ENCODE measurements at regions not wholly inside any gene's neighbourhood (a gene's known extent, or its start where the extent isn't known, plus 50 kb on each side); places are given as distances from the start of the nearest gene placed in this dataset.

DNA sequence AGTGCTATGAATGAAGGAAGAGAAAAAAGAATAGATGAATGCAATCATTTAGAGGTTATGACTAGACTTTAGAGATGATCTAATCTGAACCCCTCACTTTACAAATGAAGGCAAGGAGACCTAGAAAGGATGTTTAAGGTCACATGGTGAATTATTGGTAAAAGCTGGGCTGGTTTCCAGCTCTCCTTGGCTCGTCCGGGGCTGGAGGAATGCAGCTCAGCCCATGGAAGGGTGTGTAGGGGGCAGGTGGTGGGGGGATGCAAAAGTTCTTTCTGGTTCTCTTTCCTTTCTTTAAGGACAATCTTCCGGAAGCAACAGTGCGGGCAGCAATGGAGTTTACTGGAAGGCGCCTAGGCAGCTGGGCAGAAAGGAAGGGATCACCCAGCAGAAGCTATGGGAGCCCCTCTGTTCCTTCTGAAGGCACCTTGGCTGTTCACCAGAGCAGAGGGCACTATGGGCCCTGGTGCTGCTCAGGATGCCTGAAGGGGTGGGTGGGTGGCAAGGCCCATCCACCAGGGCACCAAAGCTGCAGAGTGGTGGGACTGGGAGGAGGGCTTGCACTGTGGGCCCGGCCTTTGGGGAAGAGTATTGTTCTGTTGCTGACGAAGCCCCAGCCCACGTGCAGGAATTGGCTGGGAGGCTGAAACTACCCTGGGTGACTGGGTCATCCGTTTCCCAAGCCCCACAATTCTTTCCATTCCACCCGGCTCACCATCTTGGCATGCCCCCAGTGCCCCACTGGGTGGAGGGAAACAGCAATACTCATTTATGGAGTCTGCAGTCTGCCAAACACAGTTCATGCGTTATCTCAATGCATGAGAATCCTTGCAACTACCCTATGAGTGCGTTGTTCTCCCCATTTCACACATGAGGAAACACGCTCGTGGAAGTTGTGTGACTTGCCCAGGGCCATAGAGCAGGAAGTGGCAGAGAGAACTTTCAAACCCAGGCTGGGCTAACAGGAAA lies 78.2 kb downstream of the IRF2BPL start:
- DNase-seq (ENCODE audit: low read depth in 2 of 3, low spot score in 2 of 3) = no peak

DNA sequence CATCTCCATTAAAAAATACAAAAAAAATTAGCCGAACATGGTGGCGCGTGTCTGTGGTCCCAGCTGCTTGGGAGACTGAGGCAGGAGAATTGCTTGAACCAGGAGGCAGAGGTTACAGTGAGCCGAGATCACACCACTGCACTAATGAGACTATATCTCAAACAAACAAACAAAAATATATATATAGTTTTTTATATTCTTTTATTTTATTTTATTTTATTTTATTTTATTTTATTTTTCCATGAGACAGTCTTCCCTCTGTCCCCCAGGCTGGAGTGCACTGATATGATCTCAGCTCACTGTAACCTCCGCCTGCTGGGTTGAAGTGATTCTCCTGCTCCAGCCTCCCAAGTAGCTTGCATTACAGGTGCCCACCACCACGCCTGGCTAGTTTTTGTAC lies 79.5 kb downstream of the IRF2BPL start:
- DNase-seq (ENCODE audit: low read depth in 2 of 3, low spot score in 2 of 3) = no peak

- DNase-seq (ENCODE audit: low read depth in 2 of 3, low spot score in 2 of 3) = no peak
Measured at GRCh38 chr14:76948213-76948947, 80.1 kb downstream of the IRF2BPL start.

DNA sequence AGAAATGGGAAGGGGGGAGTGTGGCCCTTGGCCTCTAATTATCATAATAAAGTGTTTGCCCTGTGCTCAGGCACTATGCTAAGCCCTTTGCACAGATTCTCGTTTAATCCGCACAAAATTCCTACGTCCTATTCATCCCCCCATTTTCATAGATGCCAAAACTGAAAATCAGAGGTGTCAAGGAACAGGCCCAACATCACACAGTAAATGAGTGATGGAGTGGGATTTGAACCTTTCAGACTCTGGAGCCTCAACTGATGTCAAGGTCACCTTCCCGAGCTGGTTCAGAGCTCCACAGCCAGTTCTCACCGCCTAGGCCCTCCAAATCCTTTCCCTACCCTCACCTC lies 80.7 kb downstream of the IRF2BPL start:
- DNase-seq (ENCODE audit: low read depth in 2 of 3, low spot score in 2 of 3) = no peak

DNA sequence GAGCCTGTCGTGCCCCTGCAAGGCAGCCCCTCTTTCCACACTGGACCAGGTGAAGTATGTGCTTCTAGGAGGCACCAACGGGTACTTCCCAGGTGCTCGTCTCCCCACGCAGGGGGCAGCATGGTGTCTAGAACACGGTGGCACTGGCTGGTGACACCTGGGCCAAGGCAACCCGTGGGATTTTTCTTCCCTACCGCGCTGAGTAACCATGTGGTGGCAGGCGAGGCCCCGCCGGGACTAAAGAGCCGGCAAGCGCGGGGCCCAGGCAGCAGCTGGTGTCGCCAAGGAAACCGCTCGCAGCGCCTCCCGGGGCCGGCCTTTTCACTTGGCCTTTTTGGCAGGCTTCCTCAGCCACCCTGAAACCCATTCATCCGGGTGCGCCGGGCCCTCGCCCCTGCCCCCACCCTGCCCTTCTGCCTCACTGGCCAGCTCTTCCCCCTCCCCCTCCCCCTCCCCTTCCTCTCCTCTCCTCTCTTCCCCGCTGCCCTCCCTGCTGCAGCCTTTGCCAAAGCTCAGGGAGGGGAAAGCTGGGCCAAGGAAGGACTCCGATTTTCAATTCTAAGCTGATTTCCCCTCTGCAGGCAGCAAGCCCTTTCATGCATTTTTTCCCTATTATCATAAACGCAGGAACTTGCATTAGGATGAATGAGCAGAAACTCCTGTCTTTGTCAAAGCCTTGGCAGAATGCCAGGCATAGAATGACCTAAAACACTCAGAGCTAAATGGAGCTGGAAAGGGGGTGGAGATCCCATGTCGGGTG lies 81.2 kb downstream of the IRF2BPL start:
- DNase-seq (ENCODE audit: low read depth in 2 of 3, low spot score in 2 of 3) = peak in 2 of 3 donors; percentile 86 to 87

DNA sequence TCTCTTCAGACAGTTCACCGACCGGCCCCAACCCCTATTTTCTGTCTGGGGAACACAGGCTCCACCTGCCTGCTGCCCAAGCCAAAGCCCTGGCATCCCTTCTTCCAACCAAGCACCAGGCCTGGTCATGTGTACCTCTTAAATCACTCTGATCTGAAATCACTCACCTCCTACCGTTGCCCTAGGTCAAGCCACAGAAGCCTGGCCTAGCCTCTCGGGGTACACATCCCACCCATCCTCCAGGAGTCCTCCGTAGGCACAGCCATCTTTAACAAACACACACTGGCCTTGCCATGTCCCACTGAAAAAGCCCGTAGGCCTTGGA lies 81.8 kb downstream of the IRF2BPL start:
- no peak for DNase-seq (ENCODE audit: low read depth in 2 of 3, low spot score in 2 of 3)

DNA sequence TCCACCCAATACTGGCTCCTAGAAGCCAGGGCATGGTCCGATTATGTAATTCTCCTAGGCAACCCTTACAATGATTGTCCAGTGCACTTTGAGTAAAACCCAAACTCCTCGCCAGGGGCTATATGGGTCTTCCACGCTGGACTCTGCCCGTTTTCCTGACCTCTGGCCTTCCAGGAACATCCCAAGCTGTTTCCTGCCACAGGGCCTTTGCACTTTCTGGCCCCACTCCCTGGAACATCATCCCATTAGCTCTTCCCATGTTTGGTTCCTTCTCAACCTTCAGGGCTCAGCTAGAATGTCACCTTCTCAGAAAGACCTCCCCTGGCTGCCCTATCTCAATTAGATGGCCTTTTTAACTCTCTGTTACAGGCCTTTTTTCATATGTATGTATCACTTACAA lies 85.4 kb downstream of the IRF2BPL start:
- DNase-seq (ENCODE audit: low read depth in 2 of 3, low spot score in 2 of 3) = no peak

DNA sequence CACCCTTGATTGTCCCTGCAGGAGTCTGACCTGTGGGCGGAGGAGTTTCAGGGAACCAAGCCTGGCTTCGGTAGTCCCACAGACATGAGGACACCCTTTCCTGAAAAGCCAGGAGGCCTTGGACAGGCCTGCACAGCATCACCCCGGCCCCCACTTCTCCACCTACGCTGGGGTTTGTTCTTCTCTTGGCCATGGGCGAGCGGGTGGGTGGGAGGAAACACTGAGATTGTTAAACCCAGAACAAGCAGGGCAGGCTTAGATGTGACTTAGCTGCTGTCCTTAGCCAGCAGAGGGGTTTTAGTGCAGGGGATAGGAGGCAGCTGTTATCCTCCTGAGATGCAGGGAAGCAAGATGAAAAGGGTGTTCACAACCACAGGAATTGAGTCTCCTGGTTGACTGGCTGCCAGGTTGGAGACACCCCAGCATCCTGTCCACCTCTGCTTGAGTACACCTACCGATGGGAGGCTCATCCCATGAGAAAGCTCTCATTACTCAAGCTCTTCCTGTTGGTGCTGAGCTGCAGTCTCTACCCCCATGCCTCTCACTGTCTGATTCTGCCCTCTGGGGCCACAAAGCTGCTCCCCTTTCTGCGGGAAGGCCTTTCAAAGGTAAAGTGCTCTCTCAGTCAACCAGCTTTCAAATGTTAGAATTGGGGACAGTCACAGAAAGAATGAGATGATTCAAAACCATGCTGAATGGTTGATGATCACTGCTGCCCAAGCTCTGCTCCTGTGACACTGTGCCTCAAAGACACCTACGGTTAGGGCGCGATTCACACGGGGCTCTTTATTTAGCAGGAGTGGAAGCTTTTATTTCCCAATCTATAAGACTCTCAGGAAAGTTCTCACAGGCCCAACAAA lies 86.3 kb downstream of the IRF2BPL start:
- no peak for DNase-seq (ENCODE audit: low read depth in 2 of 3, low spot score in 2 of 3)

DNA sequence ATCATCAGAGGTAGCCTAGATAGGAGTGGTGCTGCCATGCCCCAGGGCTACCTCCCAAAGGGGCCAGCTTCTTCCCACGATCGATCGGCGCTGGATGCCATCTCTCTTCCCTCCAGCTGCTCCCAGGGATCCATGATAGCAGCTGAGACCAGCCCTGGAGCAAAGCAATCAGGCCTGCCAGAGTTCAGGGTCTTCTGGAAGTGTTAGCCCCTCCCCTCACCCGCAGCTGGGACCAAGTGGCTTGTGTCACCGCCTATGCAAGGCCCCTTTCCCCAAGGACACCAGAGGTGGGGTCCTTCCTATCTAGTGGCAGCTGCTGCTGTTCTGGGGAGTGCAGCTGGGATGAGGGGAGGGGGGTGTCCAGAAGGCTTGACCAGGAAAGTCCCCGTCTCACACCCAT lies 87.0 kb downstream of the IRF2BPL start:
- no peak for DNase-seq (ENCODE audit: low read depth in 2 of 3, low spot score in 2 of 3)

DNA sequence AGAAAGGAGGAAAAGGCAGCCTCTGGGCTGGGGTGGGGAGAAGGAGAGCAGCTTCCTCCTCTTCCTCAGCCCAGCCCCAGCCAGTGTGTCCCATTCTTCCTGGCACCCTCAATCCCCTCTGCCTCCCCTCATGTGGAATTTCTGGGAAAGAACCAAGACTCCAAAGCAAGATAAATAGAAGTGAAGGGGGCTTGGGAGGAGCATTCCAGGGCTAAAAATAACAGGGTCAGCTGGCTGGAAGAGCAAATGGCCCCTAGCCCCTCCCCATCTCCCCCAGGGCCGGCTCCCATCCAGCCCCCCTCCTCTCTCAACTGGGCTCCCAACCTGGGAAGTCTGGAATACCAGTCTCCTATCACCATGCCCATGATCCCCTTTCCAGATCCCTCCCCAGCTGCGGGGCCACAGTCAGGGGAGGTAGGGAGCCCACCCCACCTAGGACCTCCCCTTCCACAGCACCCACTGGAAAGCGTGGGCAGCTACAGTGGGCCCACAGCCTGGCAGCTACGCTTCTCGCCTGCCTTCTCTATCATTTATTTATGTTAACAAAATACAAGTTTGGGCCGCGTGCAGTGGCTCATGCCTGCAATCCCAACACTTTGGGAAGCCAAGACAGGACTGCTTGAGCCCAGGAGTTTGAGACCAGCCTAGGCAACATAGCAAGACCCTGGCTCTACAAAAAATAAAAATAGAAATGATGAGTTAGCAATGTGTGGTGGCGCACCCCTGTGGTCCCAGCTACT lies 88.3 kb downstream of the IRF2BPL start:
- no peak for DNase-seq (ENCODE audit: low read depth in 2 of 3, low spot score in 2 of 3)

GRCh38 chr14:76939015-76939742 lies 89.3 kb downstream of the IRF2BPL start:
- no peak for DNase-seq (ENCODE audit: low read depth in 2 of 3, low spot score in 2 of 3)

DNA sequence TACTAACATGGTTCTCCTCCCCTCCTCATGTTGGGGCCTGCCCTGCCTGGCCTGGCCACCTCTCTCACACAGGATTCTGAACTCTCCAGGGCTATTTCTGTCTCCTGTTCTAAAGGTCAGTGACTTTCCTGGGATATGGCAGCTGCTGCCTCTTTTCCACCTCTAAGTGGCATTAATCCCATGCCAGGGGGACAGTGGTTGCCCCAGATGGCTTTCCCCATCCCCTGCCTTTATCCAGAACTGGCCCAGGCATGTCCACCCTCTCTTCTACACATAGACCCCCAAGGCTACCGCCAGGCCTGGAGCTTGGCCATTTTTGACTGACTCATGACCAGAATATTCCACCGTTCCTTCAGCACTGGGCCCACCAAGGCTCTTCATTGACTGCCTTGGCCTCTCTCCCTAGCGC lies 90.4 kb downstream of the IRF2BPL start:
- DNase-seq (ENCODE audit: low read depth in 2 of 3, low spot score in 2 of 3) = no peak

DNA sequence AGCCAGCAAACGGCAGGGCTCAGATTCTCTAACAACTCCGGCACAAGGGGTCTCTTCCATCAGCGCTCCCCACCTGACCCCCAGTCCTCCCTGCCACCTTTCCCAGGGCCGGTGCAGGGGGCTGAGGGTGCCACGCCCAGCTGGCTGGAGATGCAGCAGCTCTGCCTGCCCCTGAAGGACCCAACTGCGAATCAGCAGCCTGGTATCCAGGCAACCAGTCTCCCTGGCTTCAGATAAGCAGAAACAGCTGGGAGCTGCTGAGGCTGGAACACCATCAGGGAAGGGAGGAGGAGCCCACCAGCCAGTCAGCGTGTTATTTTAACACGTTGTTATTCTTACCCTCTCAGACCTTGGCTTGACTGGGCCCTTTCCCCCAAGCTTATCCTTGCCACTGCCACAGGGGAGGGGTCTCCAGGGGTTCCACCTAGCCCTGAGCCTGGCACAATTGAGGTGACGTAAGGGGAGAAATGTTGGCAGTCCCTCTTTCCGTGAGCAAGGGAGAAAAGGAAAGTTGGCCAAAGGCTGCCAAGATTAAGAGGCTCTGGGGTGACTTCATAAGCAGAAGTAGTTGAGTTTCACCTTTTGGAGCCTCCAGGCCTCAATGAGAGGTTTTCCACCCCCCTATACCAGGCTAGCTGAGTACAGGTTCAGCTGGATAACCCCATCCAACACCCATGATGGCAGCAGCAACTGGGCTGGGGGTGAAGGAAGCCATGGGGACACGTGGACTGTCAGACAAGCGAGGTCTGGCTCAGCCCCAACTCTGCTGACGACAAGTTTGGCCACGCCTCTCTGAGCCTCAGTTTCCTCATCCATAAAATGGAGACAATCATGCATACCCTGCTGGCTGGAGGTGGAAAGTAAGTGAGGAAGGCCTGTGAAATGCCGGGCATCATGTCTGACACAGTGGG lies 91.1 kb downstream of the IRF2BPL start:
- DNase-seq (ENCODE audit: low read depth in 2 of 3, low spot score in 2 of 3) = no peak

- DNase-seq (ENCODE audit: low read depth in 2 of 3, low spot score in 2 of 3) = no peak
Measured at GRCh38 chr14:76936483-76936882, 92.0 kb downstream of the IRF2BPL start.

- DNase-seq (ENCODE audit: low read depth in 2 of 3, low spot score in 2 of 3) = no peak
Measured at GRCh38 chr14:76933515-76933914, 95.0 kb downstream of the IRF2BPL start.

DNA sequence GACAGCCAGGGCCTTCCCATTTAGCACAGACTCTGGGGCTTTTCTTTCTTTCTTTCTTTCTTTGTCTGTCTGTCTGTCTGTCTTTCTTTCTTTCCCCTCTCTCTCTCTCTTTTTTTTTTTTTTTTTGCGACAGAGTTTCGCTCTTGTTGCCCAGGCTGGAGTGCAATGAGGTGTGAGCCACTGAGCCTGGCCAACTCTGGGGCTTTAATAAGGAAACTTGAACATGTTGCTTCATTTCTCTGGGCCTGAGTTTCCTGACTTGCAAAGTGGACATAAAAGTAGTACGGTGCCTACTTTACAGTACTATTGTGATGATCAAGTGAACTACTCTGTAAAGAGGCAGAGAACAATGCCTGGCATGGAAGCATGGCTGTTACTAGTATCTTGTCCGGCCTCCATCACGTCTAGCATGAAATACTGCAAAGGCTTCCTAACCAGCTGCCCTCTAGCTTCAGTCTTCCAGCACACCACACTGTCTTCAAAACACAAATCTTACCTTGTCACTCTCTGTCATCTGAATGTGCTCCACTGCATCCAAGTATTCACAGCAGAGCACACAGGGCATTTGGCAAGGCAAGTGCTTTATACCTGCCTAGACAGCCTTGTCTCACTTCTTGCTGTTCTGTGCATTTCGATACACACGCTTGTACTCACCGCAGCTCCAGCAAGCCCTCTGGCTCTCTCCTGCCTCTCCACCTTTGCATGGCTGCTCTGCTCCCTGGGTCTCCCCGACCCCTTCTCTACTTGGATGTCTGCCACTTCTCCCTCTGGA lies 96.7 kb downstream of the IRF2BPL start:
- DNase-seq (ENCODE audit: low read depth in 2 of 3, low spot score in 2 of 3) = no peak

GRCh38 chr14:76930549-76930948 lies 98.0 kb downstream of the IRF2BPL start:
- DNase-seq (ENCODE audit: low read depth in 2 of 3, low spot score in 2 of 3) = no peak

Data from hematopoietic multipotent progenitor cell (in vitro differentiated cells).